GM12875 (cell line): ENCODE measurements at regions not wholly inside any gene's neighbourhood (a gene's known extent, or its start where the extent isn't known, plus 50 kb on each side); places are given as distances from the start of the nearest gene placed in this dataset.
"Not testable (repeated sequence)": the region's sequence is repeated elsewhere in the genome, so short reads cannot be mapped to it uniquely, and the experiment has no call there.

Experiments used
- H3K4me3 ChIP-seq: one replicate; pipeline ENCODE4 v1.5.1; 2011; ENCODE audit warnings: low read depth, low read length, control low read depth
- TF ChIP-seq, protein P1 (sequence below): IDR thresholded peaks from 2 replicates; pipeline ENCODE4 v1.5.1; 2011; ENCODE audit warnings: low read depth, mild to moderate bottlenecking, control low read depth, inconsistent platforms, low read length, moderate library complexity, borderline replicate concordance; ENCODE audit not compliant: insufficient read depth

DNA sequence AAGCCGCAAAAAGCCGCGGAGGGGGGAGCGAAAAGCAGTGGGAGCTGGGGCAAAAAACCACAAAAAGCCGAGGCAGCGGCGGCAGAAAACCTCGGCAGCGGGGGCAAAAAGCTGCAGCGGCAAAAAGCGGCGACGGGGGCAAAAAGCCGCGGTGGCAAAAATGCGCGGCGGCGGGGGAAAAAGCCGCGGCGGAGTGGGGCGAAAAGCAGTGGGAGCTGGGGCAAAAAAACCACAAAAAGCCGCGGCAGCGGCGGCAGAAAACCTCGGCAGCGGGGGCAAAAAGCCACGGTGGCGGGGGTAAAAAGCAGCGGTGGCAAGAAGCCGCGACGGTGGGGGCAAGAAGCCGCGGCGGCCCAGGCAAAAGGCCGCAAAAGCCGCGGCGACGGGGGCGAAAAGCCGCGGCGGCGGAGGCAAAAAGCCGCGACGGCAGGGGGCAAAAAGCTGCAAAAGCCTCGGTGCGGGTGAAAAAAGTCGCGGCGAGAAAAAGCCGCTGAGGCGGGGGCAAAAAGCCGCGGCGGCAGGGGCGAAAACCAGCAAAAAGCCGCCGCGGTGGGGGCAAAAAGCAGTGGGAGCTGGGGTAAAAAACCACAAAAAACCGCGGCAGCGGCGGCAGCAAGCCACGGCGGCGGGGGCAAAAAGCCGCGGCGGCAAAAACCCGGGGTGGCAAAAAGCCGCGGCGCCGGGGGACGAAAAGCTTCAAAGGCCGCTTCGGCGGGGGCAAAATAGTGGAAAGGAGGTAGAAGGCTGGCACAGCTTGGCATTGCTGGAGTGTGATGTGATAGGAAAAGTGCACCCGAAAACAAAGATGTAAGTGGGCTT, 135.9 kb downstream of the ZNF92 start:
- H3K4me3 ChIP-seq = peak overlapping the region; percentile 5
- TF ChIP-seq, protein P1, sequence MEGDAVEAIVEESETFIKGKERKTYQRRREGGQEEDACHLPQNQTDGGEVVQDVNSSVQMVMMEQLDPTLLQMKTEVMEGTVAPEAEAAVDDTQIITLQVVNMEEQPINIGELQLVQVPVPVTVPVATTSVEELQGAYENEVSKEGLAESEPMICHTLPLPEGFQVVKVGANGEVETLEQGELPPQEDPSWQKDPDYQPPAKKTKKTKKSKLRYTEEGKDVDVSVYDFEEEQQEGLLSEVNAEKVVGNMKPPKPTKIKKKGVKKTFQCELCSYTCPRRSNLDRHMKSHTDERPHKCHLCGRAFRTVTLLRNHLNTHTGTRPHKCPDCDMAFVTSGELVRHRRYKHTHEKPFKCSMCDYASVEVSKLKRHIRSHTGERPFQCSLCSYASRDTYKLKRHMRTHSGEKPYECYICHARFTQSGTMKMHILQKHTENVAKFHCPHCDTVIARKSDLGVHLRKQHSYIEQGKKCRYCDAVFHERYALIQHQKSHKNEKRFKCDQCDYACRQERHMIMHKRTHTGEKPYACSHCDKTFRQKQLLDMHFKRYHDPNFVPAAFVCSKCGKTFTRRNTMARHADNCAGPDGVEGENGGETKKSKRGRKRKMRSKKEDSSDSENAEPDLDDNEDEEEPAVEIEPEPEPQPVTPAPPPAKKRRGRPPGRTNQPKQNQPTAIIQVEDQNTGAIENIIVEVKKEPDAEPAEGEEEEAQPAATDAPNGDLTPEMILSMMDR = no peak

DNA sequence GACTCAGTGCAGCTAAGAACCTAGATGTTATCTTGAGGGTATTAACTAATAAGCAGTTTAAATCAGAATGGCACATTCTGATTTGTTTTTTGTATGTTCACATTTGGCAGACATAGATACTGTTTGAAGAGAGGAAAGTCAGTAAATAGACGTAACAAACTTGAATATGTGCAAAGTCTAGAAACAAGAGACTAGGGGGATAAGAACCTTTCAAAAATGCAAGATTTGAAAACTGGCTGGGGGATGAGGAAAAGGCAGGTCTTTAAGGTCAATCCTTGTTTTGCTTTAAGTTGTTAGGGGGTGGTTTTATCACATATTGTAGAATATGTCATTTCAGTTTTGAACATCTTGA, 136.5 kb downstream of the ZNF92 start:
- H3K4me3 ChIP-seq = not testable (repeated sequence)

DNA sequence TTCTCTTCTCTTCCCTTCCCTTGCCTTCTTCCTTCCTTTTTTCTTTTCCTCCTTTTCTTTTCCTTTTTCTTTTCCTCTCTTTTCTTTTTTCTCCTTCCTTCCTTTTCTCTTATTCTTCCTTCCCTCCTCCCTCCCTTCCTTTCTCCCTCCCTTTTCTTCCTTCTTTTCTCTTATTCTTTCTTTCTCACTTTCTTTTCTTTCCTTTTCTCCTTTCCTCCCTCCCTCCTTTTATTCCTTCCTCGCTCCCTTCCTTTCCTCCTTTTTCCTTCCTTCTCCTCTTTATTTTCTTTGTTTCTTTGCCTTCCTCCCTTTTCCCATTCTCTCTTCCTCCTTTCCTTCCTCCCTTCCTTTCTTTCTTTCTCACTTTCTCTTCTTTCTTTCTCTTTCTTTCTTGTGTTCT, 146.1 kb downstream of the ZNF92 start:
- H3K4me3 ChIP-seq = not testable (repeated sequence)

DNA sequence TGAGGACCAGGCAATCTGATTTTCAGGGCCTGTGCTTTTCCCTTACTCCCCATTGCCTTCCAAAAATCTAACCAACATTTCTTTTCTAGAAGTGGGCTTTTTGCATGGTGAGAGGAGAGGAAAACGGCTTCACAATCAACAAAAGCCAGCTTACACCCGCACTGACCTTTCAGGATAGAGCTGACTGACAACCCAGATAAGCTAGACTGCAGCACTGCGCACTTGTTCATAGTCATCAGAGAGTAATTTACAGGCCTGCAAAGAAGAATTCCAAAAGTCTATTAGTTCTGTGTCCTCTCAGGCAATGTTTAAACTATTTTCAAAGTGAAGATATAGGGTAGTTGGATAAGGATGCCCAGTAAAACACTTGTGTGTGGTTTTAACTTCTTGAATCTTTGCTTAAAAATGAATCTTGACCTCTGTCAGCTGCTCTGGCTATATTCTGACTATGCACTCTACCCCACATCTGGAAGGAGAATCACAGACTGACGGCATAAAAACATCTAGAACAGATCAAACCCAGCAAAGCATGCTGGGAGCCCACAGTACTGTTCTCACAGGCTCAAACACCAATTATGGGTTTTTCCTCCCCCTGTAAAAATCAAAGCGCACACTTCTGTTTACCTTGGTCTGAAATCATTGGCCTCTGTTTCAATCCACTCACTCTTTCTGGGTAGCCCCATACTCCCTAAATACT, 172.0 kb downstream of the ZNF92 start:
- H3K4me3 ChIP-seq = not testable (repeated sequence)

DNA sequence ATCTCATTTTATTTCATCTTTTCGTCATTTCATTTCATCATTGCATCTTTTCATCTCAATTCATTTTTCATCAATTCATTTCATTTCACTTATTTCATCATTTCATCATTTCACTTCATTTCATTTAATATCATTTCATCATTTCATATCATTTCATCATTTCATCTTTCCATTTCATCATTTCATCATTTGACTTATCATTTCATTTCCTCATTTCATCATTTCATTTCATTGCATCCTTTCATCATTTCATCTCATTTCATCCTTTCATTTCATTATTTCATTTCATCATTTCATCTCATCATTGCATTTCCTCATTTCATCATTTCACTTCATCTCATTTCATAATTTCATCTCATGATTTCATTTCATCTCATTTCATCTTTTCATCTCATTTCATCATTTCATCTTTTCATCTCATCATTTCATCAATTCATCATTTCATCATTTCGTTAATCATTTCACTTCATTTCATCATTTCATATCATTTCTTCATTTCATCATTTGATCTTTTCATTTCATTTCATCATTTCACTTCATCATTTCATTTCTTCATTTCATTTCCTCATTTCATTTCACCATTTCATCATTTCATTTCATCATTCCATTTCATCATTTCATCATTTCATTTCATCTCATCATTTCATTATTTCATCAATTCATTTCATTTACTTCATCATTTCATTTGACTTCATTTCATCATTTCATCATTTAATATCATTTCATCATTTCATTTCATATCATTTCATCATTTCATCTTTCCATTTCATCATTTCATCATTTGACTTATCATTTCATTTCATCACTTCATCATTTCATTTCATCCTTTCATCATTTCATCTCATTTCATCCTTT, 176.2 kb downstream of the ZNF92 start:
- not testable (repeated sequence) for H3K4me3 ChIP-seq

DNA sequence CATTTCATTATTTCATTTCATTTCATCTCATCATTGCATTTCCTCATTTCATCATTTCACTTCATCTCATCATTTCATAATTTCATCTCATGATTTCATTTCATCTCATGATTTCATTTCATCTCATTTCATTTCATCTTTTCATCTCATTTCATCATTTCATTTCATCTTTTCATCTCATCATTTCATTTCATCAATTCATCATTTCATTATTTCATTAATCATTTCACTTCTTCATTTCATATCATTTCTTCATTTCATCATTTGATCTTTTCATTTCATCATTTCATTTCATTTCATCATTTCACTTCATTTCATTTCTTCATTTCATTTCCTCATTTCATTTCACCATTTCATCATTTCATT, 176.8 kb downstream of the ZNF92 start:
- H3K4me3 ChIP-seq = not testable (repeated sequence)

DNA sequence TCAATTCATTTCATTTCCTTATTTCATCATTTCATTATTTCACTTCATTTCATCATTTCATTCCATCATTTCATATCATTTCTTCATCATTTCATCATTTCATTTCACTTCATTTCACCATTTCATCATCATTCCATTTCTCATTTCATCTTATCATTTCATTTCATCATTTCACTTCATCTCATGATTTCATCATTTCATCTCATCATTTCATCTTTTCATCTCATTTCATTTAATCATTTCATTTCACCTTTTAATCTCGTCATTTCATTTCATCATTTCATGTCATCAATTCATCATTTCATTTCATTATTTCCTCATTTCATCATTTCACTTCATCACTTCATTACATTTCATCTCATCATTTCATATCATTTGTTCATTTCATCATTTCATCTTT, 177.4 kb downstream of the ZNF92 start:
- not testable (repeated sequence) for H3K4me3 ChIP-seq

DNA sequence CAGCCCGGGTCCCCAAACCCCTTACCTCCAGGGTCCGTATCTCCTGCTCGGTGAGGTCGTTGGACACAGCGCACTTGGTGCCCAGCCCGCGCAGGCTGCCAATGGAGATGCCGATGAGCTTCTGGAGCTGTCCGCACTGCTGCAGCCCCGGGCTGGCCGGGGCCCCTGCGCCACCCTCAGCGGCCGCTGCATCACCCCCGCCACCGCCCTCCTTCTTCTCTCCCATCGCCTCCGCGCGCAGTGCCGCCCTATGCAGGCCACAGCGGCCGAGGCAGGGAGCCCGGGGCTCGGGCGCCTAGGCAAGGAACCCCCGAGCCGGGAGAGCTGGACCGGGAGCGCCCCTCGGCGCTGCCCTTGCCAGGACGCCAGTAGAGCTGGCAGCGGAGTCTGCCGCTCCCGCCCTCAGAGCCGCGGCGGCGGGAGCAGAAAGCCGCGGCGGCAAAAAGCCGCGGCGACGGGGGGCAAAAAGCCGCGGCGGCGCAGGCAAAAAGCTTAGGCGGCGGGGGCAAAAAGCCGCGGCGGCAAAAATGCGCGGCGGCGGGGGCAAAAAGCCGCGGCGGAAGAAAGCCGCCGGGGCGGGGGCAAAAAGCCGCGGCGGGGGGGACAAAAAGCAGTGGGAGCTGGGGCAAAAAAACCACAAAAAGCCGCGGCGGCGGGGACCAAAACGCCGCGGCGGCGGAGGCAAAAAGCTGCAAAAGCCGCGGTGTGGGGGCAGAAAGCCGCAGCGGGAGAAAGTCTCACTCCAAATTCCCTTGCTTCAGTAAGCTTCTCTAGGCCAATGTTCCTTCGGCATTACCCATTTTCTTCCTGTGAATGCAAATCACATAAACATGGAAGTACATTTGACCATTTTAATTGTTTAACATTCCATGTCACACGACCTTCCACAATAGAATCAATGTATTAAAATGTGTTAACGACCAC, 181.2 kb downstream of the ZNF92 start:
- not testable (repeated sequence) for H3K4me3 ChIP-seq

DNA sequence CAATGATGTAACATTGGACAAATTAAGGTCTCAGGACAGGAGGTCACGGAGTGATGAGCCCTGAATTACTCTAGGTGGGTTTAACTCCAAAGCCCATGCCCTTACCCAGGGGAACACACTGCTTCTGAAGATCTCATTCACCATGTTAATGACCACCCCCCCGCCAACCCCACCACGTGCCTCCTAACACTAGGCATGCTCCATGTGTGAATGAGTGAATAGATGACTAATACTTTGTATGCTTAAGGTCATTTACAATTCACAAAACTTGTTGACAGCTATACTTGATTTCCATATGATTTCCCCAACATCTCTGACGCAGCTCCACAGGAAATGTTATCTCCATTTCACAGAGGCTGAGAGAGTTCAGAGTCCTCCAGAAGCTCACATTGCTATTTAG, 184.9 kb downstream of the ZNF92 start:
- H3K4me3 ChIP-seq = not testable (repeated sequence)

DNA sequence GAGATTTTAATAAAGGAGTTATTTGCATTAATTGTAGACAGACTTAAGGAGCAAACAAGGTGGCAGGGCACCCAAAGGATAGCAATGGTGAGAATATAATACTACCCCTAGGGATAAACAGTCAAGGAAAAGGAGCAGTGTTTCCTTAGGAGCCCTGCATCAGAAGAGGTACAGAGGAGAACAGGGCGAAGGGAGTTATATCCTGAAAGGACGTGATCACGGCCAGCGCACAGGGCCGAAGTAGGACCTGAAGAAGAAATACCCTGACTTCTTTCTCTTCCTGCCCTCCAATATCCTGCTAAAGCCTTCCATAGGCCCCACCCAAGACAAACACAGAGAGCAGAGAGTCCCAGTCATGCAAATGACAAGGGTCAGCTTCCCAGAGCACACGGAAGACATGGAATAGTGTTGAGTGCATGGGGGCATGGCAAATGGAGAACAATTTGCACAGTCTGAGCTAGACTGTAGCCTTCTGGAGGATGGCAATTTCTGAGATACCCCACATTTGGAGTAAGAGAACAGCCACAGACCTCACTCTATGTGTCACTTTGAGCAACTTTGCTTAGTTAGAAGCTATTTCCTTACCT, 188.2 kb downstream of the ZNF92 start:
- not testable (repeated sequence) for H3K4me3 ChIP-seq

DNA sequence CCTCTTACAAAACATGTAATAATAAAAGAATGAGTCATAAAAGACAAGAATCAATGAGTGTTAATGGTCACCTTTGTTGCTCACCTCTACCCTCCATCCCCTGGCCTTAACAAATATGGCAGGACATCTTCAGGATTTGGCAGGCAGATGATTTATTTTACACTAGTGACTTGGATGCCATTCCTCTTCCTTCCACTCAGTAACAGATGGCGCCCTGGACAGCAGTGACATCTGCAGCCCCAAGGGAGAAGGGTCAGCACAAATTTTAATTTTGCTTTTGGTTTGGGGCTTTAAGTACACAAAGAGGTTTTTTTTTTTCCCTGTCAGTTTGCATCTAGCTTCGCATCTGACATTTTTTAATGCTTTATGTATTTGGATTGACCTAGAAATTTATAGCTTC, 188.9 kb downstream of the ZNF92 start:
- not testable (repeated sequence) for H3K4me3 ChIP-seq
- TF ChIP-seq, protein P1 = 0 out of 2 replicates have a peak, but pooled peaks have one; percentile 3

DNA sequence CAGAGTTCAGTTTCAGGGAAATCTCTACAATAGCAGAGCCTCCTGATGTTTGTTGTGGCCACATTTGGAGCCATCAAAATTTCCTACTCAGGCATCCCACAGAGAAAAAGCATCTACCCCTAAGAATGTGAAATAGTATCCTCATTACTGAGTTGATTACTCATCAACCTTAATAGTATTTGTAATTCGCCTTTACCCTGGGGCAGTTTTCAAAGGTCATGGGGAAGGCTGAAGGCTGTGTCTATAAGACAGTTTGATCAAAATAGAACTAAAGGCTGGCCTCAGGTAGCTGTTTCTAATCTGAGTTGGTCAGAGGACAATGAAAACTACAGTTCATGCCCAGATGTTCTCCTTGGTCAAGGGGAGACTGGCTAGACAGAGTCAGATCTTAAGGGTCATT, 189.7 kb downstream of the ZNF92 start:
- not testable (repeated sequence) for H3K4me3 ChIP-seq

DNA sequence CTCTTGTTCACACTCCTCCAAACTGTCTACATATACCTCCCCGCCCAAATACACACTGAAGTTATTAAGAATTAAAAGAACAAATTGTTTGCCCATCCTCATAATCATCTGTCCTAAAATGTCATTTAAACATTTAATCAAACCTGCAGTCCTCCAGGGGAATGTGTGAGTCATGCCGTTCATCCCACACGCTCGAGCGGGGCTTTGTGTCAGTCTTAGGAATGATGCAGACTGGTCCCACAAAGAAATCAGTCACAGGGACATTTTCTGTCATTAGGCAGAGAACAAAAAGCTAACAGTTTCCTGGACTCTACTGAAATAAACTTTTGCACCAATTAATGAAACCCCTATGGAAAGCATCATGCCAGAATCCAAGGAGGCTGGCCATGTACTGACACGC, 194.6 kb downstream of the ZNF92 start:
- H3K4me3 ChIP-seq = not testable (repeated sequence)

DNA sequence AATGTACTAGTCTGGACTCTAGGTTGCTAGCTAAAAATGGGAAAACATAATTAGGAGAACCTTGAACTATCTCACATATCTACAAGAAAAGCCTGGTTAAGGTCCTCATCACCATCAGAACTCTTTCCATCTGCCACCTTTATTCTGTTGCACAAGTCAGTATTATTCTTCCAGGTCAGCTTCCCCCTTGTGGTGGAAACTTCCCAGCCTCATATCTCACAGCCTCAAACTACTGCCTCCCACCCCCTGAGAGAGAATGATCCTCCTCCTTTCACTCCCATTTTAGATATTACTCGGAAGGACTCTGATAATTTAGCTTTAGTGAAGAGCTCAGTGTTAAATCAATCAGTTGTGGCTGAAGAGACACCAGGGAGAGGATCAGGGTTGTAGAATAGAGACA, 197.3 kb downstream of the ZNF92 start:
- H3K4me3 ChIP-seq = not testable (repeated sequence)

DNA sequence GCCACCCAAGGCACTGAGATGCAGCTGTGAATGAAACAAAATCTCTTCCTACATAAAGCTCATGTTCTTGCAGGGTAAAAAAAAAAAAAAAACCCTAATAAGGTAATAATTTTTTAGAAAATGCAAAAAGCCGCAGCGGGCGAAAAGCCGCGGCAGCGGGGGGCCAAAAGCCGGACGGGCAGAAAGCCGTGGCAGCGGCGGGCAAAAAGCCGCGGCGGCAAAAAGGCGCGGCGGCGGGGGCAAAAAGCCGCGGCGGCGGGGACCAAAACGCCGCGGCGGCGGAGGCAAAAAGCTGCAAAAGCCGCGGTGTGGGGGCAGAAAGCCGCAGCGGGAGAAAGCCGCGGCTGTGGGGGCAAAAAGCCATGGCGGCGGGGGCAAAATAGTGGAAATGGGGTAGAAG, 198.9 kb downstream of the ZNF92 start:
- not testable (repeated sequence) for H3K4me3 ChIP-seq

DNA sequence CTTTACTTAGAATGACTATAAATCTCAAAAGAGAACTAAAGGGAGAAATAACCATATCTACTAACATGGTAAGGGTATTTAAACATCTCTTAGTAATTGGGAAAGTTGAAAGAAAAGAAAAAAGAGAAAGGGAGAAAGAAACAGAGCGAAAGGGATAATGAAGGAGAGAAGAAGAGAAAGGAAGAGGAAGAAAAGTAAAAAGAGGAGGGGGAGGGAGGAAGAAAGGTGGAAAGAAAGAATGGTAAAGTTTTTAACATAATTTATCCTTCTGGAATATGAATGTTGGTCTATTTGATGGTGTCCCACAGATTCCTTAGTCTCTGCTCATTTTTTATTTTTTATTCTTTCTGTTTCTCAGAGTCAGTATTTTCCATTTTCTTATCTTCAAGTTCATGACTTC, 202.7 kb downstream of the ZNF92 start:
- not testable (repeated sequence) for H3K4me3 ChIP-seq
